ENCODE measurements at regions not wholly inside any gene's neighbourhood (a gene's known extent, or its start where the extent isn't known, plus 50 kb on each side); places are given as distances from the start of the nearest gene placed in this dataset.

- no peak for ATAC-seq
Observed at GRCh38 chr2:145910416-145910815, 1390.5 kb upstream of the ZEB2 start.

GRCh38 chr2:145909766-145910165 is 1389.8 kb upstream of the ZEB2 start:
- TF ChIP-seq EP300 (IDR thresholded peaks at IDR 0.05) = no peak
- no peak for TF ChIP-seq POLR2A (IDR thresholded peaks at IDR 0.05)
- no peak for TF ChIP-seq POLR2AphosphoS5 (IDR thresholded peaks at IDR 0.05)
- no peak for TF ChIP-seq CTCF (IDR thresholded peaks at IDR 0.05)
- no peaks in the 10 kb centered on the region for H3K27me3 ChIP-seq
- H3K27ac ChIP-seq = no peak overlapping the region
- H3K4me1 ChIP-seq = no peaks in the 10 kb centered on the region
- ATAC-seq = no peak
- no peaks in the 10 kb centered on the region for H3K36me3 ChIP-seq
- H3K9me3 ChIP-seq = no peaks in the 10 kb centered on the region
- H3K4me3 ChIP-seq = no peak overlapping the region

More at GRCh38 chr2:145910416-145910815, 1390.5 kb upstream of the ZEB2 start:
- Histone ChIP-seq H3K4me3 (no peak overlapping the region), H3K27me3 (no peaks in the 10 kb centered on the region), H3K4me1 (no peaks in the 10 kb centered on the region), H3K36me3 (no peaks in the 10 kb centered on the region), H3K27ac (no peak overlapping the region), H3K9me3 (no peaks in the 10 kb centered on the region)
- TF ChIP-seq EP300 (IDR thresholded peaks at IDR 0.05) (no peak), POLR2AphosphoS5 (IDR thresholded peaks at IDR 0.05) (no peak)
- 86% methylated on average over 3 to 4 of the region's 4 CpGs for WGBS, 2 donors (ENCODE audit: low coverage in 1 of 2)

- TF ChIP-seq CTCF (IDR thresholded peaks at IDR 0.05) = no peak
- TF ChIP-seq POLR2A (IDR thresholded peaks at IDR 0.05) = no peak
- 73 to 83% methylated on average over 4 to 5 of the region's 5 CpGs for WGBS, 2 donors (ENCODE audit: low coverage in 1 of 2)
- H3K4me3 ChIP-seq = no peak overlapping the region
- H3K9me3 ChIP-seq = no peaks in the 10 kb centered on the region
- ATAC-seq = no peak
- no peaks in the 10 kb centered on the region for H3K36me3 ChIP-seq
- no peaks in the 10 kb centered on the region for H3K27me3 ChIP-seq
- no peak overlapping the region for H3K27ac ChIP-seq
- H3K4me1 ChIP-seq = no peaks in the 10 kb centered on the region
Observed at GRCh38 chr2:145909175-145909755, 1389.3 kb upstream of the ZEB2 start.

- 100% methylated on average over 1 of the region's 1 CpG for WGBS, 2 donors (ENCODE audit: low coverage in 1 of 2)
- H3K4me3 ChIP-seq = no peak overlapping the region
- TF ChIP-seq EP300 (IDR thresholded peaks at IDR 0.05) = no peak
- no peak for TF ChIP-seq CTCF (IDR thresholded peaks at IDR 0.05)
- TF ChIP-seq POLR2A (IDR thresholded peaks at IDR 0.05) = no peak
- TF ChIP-seq POLR2AphosphoS5 (IDR thresholded peaks at IDR 0.05) = no peak
Observed at GRCh38 chr2:145906354-145906753, 1386.4 kb upstream of the ZEB2 start.

GRCh38 chr2:145905371-145905770 is 1385.5 kb upstream of the ZEB2 start:
- H3K27me3 ChIP-seq = no peaks in the 10 kb centered on the region
- TF ChIP-seq EP300 (IDR thresholded peaks at IDR 0.05) = no peak
- TF ChIP-seq CTCF (IDR thresholded peaks at IDR 0.05) = no peak
- TF ChIP-seq POLR2A (IDR thresholded peaks at IDR 0.05) = no peak
- TF ChIP-seq POLR2AphosphoS5 (IDR thresholded peaks at IDR 0.05) = no peak
- WGBS, 2 donors (ENCODE audit: low coverage in 1 of 2) = 73 to 82% methylated on average over 1 of the region's 1 CpG
- H3K4me3 ChIP-seq = no peak overlapping the region
- H3K27ac ChIP-seq = no peak overlapping the region
- ATAC-seq = no peak
- H3K4me1 ChIP-seq = no peaks in the 10 kb centered on the region
- H3K36me3 ChIP-seq = no peaks in the 10 kb centered on the region
- no peaks in the 10 kb centered on the region for H3K9me3 ChIP-seq

More at GRCh38 chr2:145906354-145906753, 1386.4 kb upstream of the ZEB2 start:
- Histone ChIP-seq H3K27ac (no peak overlapping the region), H3K9me3 (no peaks in the 10 kb centered on the region), H3K27me3 (no peaks in the 10 kb centered on the region), H3K4me1 (no peaks in the 10 kb centered on the region), H3K36me3 (no peaks in the 10 kb centered on the region)
- no peak for ATAC-seq
